DOHH2 (cell line): ENCODE measurements at regions not wholly inside any gene's neighbourhood (a gene's known extent, or its start where the extent isn't known, plus 50 kb on each side); places are given as distances from the start of the nearest gene placed in this dataset.

Experiments
- CTCF ChIP-seq: fragments of 200-600 bp; sonication (generic); IDR thresholded peaks from one replicate; pipeline ENCODE4 v1.5.1; 2014; ENCODE audit warnings: antibody characterized with exemption, mild to moderate bottlenecking, low read depth, low read length; ENCODE audit not compliant: poor library complexity, severe bottlenecking
- EZH2phosphoT487 ChIP-seq: fragments of 200-600 bp; sonication (generic); IDR thresholded peaks from 2 replicates; pipeline ENCODE4 v1.6.1; 2017; ENCODE audit warnings: borderline replicate concordance, mild to moderate bottlenecking, antibody characterized with exemption, low read length, moderate library complexity, mixed read lengths

GRCh38 chr10:91135113-91135512 is 85.3 kb upstream of the PCGF5 start:
- TF ChIP-seq CTCF (no peak), EZH2phosphoT487 (no peak)
